ENCODE measurements at regions not wholly inside any gene's neighbourhood (a gene's known extent, or its start where the extent isn't known, plus 50 kb on each side); places are given as distances from the start of the nearest gene placed in this dataset.
A peak's percentile ranks its signal among the peaks of the same experiment; 100 is the strongest.

- no peak overlapping the region for H3K4me3 ChIP-seq (ENCODE audit: low read depth in 1 of 2, low read length in 2 of 2)
- H3K36me3 ChIP-seq (ENCODE audit: control insufficient read depth in 1 of 2, insufficient read depth in 2 of 2, low read length in 2 of 2), result no peaks in the 10 kb centered on the region
- no peaks in the 10 kb centered on the region for H3K27me3 ChIP-seq (ENCODE audit: control insufficient read depth in 1 of 2, insufficient read depth in 2 of 2, low read length in 2 of 2)
- no peak overlapping the region for H3K27ac ChIP-seq (ENCODE audit: low read depth, low read length)
- H3K9me3 ChIP-seq (ENCODE audit: control insufficient read depth in 1 of 2, low read length in 2 of 2), result no peaks in the 10 kb centered on the region
- H3K9ac ChIP-seq (ENCODE audit: low read depth in 1 of 2, low read length in 2 of 2), result no peak overlapping the region
- H3K4me1 ChIP-seq (ENCODE audit: control insufficient read depth in 1 of 2, insufficient read depth in 2 of 2, low read length in 2 of 2), result peaks cover 7 to 18% of the 10 kb centered on the region in 2 donors
Observed at GRCh38 chr11:27244900-27245299, 118.1 kb downstream of the CCDC34 start.

GRCh38 chr11:27242591-27242990, 120.4 kb downstream of the CCDC34 start:
- Histone ChIP-seq H3K9ac (ENCODE audit: low read depth in 1 of 2, low read length in 2 of 2) (no peak overlapping the region), H3K27ac (ENCODE audit: low read depth, low read length) (no peak overlapping the region)

GRCh38 chr11:27241311-27242122, 121.5 kb downstream of the CCDC34 start:
- Histone ChIP-seq H3K4me3 (ENCODE audit: low read depth in 1 of 2, low read length in 2 of 2) (no peak overlapping the region), H3K36me3 (ENCODE audit: control insufficient read depth in 1 of 2, insufficient read depth in 2 of 2, low read length in 2 of 2) (no peaks in the 10 kb centered on the region), H3K9ac (ENCODE audit: low read depth in 1 of 2, low read length in 2 of 2) (no peak overlapping the region), H3K4me1 (ENCODE audit: control insufficient read depth in 1 of 2, insufficient read depth in 2 of 2, low read length in 2 of 2) (peaks cover 9 to 15% of the 10 kb centered on the region in 2 donors), H3K27ac (ENCODE audit: low read depth, low read length) (no peak overlapping the region), H3K27me3 (ENCODE audit: control insufficient read depth in 1 of 2, insufficient read depth in 2 of 2, low read length in 2 of 2) (no peaks in the 10 kb centered on the region), H3K9me3 (ENCODE audit: control insufficient read depth in 1 of 2, low read length in 2 of 2) (no peaks in the 10 kb centered on the region)

More at GRCh38 chr11:27242591-27242990, 120.4 kb downstream of the CCDC34 start:
- Histone ChIP-seq H3K36me3 (ENCODE audit: control insufficient read depth in 1 of 2, insufficient read depth in 2 of 2, low read length in 2 of 2) (no peaks in the 10 kb centered on the region), H3K9me3 (ENCODE audit: control insufficient read depth in 1 of 2, low read length in 2 of 2) (no peaks in the 10 kb centered on the region), H3K4me3 (ENCODE audit: low read depth in 1 of 2, low read length in 2 of 2) (no peak overlapping the region), H3K4me1 (ENCODE audit: control insufficient read depth in 1 of 2, insufficient read depth in 2 of 2, low read length in 2 of 2) (peaks cover 20 to 21% of the 10 kb centered on the region in 2 donors), H3K27me3 (ENCODE audit: control insufficient read depth in 1 of 2, insufficient read depth in 2 of 2, low read length in 2 of 2) (no peaks in the 10 kb centered on the region)

- no peaks in the 10 kb centered on the region for H3K27me3 ChIP-seq (ENCODE audit: control insufficient read depth in 1 of 2, insufficient read depth in 2 of 2, low read length in 2 of 2)
- H3K27ac ChIP-seq (ENCODE audit: low read depth, low read length), result no peak overlapping the region
- no peaks in the 10 kb centered on the region for H3K9me3 ChIP-seq (ENCODE audit: control insufficient read depth in 1 of 2, low read length in 2 of 2)
- H3K4me3 ChIP-seq (ENCODE audit: low read depth in 1 of 2, low read length in 2 of 2), result no peak overlapping the region
- H3K9ac ChIP-seq (ENCODE audit: low read depth in 1 of 2, low read length in 2 of 2), result no peak overlapping the region
- no peaks in the 10 kb centered on the region for H3K36me3 ChIP-seq (ENCODE audit: control insufficient read depth in 1 of 2, insufficient read depth in 2 of 2, low read length in 2 of 2)
- H3K4me1 ChIP-seq (ENCODE audit: control insufficient read depth in 1 of 2, insufficient read depth in 2 of 2, low read length in 2 of 2), result peaks cover 19 to 20% of the 10 kb centered on the region in 2 donors
Observed at GRCh38 chr11:27239305-27239942, 123.6 kb downstream of the CCDC34 start.

- no peak overlapping the region for H3K27ac ChIP-seq (ENCODE audit: low read depth, low read length)
- no peaks in the 10 kb centered on the region for H3K27me3 ChIP-seq (ENCODE audit: control insufficient read depth in 1 of 2, insufficient read depth in 2 of 2, low read length in 2 of 2)
- H3K9me3 ChIP-seq (ENCODE audit: control insufficient read depth in 1 of 2, low read length in 2 of 2), result no peaks in the 10 kb centered on the region
- peaks cover 23 to 25% of the 10 kb centered on the region in 2 donors for H3K4me1 ChIP-seq (ENCODE audit: control insufficient read depth in 1 of 2, insufficient read depth in 2 of 2, low read length in 2 of 2)
- H3K36me3 ChIP-seq (ENCODE audit: control insufficient read depth in 1 of 2, insufficient read depth in 2 of 2, low read length in 2 of 2), result no peaks in the 10 kb centered on the region
- H3K4me3 ChIP-seq (ENCODE audit: low read depth in 1 of 2, low read length in 2 of 2), result no peak overlapping the region
- no peak overlapping the region for H3K9ac ChIP-seq (ENCODE audit: low read depth in 1 of 2, low read length in 2 of 2)
Observed at GRCh38 chr11:27238811-27239210, 124.2 kb downstream of the CCDC34 start.

- H3K27ac ChIP-seq (ENCODE audit: low read depth, low read length), result no peak overlapping the region
- H3K4me1 ChIP-seq (ENCODE audit: control insufficient read depth in 1 of 2, insufficient read depth in 2 of 2, low read length in 2 of 2), result peaks cover 31 to 32% of the 10 kb centered on the region in 2 donors
- no peaks in the 10 kb centered on the region for H3K27me3 ChIP-seq (ENCODE audit: control insufficient read depth in 1 of 2, insufficient read depth in 2 of 2, low read length in 2 of 2)
- no peaks in the 10 kb centered on the region for H3K36me3 ChIP-seq (ENCODE audit: control insufficient read depth in 1 of 2, insufficient read depth in 2 of 2, low read length in 2 of 2)
- H3K9me3 ChIP-seq (ENCODE audit: control insufficient read depth in 1 of 2, low read length in 2 of 2), result no peaks in the 10 kb centered on the region
- H3K9ac ChIP-seq (ENCODE audit: low read depth in 1 of 2, low read length in 2 of 2), result no peak overlapping the region
- H3K4me3 ChIP-seq (ENCODE audit: low read depth in 1 of 2, low read length in 2 of 2), result no peak overlapping the region
Observed at GRCh38 chr11:27237643-27238042, 125.4 kb downstream of the CCDC34 start.

- Histone ChIP-seq H3K27ac (ENCODE audit: low read depth, low read length) (no peak overlapping the region), H3K27me3 (ENCODE audit: control insufficient read depth in 1 of 2, insufficient read depth in 2 of 2, low read length in 2 of 2) (no peaks in the 10 kb centered on the region), H3K9me3 (ENCODE audit: control insufficient read depth in 1 of 2, low read length in 2 of 2) (no peaks in the 10 kb centered on the region), H3K4me1 (ENCODE audit: control insufficient read depth in 1 of 2, insufficient read depth in 2 of 2, low read length in 2 of 2) (peaks cover 31 to 32% of the 10 kb centered on the region in 2 donors), H3K9ac (ENCODE audit: low read depth in 1 of 2, low read length in 2 of 2) (no peak overlapping the region), H3K4me3 (ENCODE audit: low read depth in 1 of 2, low read length in 2 of 2) (no peak overlapping the region), H3K36me3 (ENCODE audit: control insufficient read depth in 1 of 2, insufficient read depth in 2 of 2, low read length in 2 of 2) (no peaks in the 10 kb centered on the region)
Observed at GRCh38 chr11:27234961-27235360, 128.1 kb downstream of the CCDC34 start.

GRCh38 chr11:27234043-27234668, 128.9 kb downstream of the CCDC34 start:
- H3K27ac ChIP-seq (ENCODE audit: low read depth, low read length), result no peak overlapping the region
- peak overlapping the region in 1 of 2 donors; percentile 4 for H3K9ac ChIP-seq (ENCODE audit: low read depth in 1 of 2, low read length in 2 of 2)
- H3K27me3 ChIP-seq (ENCODE audit: control insufficient read depth in 1 of 2, insufficient read depth in 2 of 2, low read length in 2 of 2), result no peaks in the 10 kb centered on the region
- H3K36me3 ChIP-seq (ENCODE audit: control insufficient read depth in 1 of 2, insufficient read depth in 2 of 2, low read length in 2 of 2), result no peaks in the 10 kb centered on the region
- no peaks in the 10 kb centered on the region for H3K9me3 ChIP-seq (ENCODE audit: control insufficient read depth in 1 of 2, low read length in 2 of 2)
- peaks cover 30 to 31% of the 10 kb centered on the region in 2 donors for H3K4me1 ChIP-seq (ENCODE audit: control insufficient read depth in 1 of 2, insufficient read depth in 2 of 2, low read length in 2 of 2)
- peak overlapping the region in 1 of 2 donors; percentile 8 for H3K4me3 ChIP-seq (ENCODE audit: low read depth in 1 of 2, low read length in 2 of 2)

GRCh38 chr11:27233654-27234042, 129.4 kb downstream of the CCDC34 start:
- H3K4me3 ChIP-seq (ENCODE audit: low read depth in 1 of 2, low read length in 2 of 2), result peak overlapping the region in 1 of 2 donors; percentile 8
- peaks cover 25 to 31% of the 10 kb centered on the region in 2 donors for H3K4me1 ChIP-seq (ENCODE audit: control insufficient read depth in 1 of 2, insufficient read depth in 2 of 2, low read length in 2 of 2)
- no peaks in the 10 kb centered on the region for H3K27me3 ChIP-seq (ENCODE audit: control insufficient read depth in 1 of 2, insufficient read depth in 2 of 2, low read length in 2 of 2)
- no peaks in the 10 kb centered on the region for H3K9me3 ChIP-seq (ENCODE audit: control insufficient read depth in 1 of 2, low read length in 2 of 2)
- H3K9ac ChIP-seq (ENCODE audit: low read depth in 1 of 2, low read length in 2 of 2), result peak overlapping the region in 1 of 2 donors; percentile 4
- H3K27ac ChIP-seq (ENCODE audit: low read depth, low read length), result no peak overlapping the region
- no peaks in the 10 kb centered on the region for H3K36me3 ChIP-seq (ENCODE audit: control insufficient read depth in 1 of 2, insufficient read depth in 2 of 2, low read length in 2 of 2)

GRCh38 chr11:27231530-27231929, 131.5 kb downstream of the CCDC34 start:
- Histone ChIP-seq H3K27ac (ENCODE audit: low read depth, low read length) (no peak overlapping the region), H3K27me3 (ENCODE audit: control insufficient read depth in 1 of 2, insufficient read depth in 2 of 2, low read length in 2 of 2) (no peaks in the 10 kb centered on the region), H3K9ac (ENCODE audit: low read depth in 1 of 2, low read length in 2 of 2) (no peak overlapping the region), H3K4me1 (ENCODE audit: control insufficient read depth in 1 of 2, insufficient read depth in 2 of 2, low read length in 2 of 2) (peaks cover 17 to 26% of the 10 kb centered on the region in 2 donors), H3K36me3 (ENCODE audit: control insufficient read depth in 1 of 2, insufficient read depth in 2 of 2, low read length in 2 of 2) (no peaks in the 10 kb centered on the region), H3K9me3 (ENCODE audit: control insufficient read depth in 1 of 2, low read length in 2 of 2) (no peaks in the 10 kb centered on the region), H3K4me3 (ENCODE audit: low read depth in 1 of 2, low read length in 2 of 2) (no peak overlapping the region)

All from duodenal mucosa (tissue), 2 donors.